Gastroesophageal sphincter (tissue), 3 donors: ENCODE measurements at regions not wholly inside any gene's neighbourhood (a gene's known extent, or its start where the extent isn't known, plus 50 kb on each side); places are given as distances from the start of the nearest gene placed in this dataset.
"Not testable (repeated sequence)": the region's sequence is repeated elsewhere in the genome, so short reads cannot be mapped to it uniquely, and the experiment has no call there.

Source experiments
- CTCF ChIP-seq, 4 experiments: fragments of 200-600 bp in 2 of 4; fragments of 450-650 bp in 2 of 4; sonication (generic) in 1 of 4; IDR thresholded peaks; one replicate each; pipeline ENCODE4 v1.5.1; 2017 to 2019; ENCODE audit warnings: antibody characterized with exemption in 4 of 4, mild to moderate bottlenecking in 2 of 4, moderate library complexity in 2 of 4
- POLR2A ChIP-seq, 2 donors: fragments of 450-650 bp; IDR thresholded peaks; one replicate each; pipeline ENCODE4 v1.6.1; 2017; ENCODE audit warnings: antibody characterized with exemption in 2 of 2, mild to moderate bottlenecking in 2 of 2, moderate library complexity in 1 of 2
- POLR2AphosphoS5 ChIP-seq: sonication (generic); formaldehyde crosslinking; IDR thresholded peaks from one replicate; pipeline ENCODE4 v1.6.1; 2017; ENCODE audit warnings: antibody characterized with exemption

GRCh38 chr15:85197582-85197981 lies 182.8 kb upstream of the AKAP13 start:
- not testable (repeated sequence) for TF ChIP-seq CTCF (IDR thresholded peaks at IDR 0.05); POLR2AphosphoS5; POLR2A (IDR thresholded peaks at IDR 0.05)
